HepG2 (cell line): ENCODE measurements at regions not wholly inside any gene's neighbourhood (a gene's known extent, or its start where the extent isn't known, plus 50 kb on each side); places are given as distances from the start of the nearest gene placed in this dataset.

Source experiments
- ATAC-seq: fragments of 200-7000 bp; cut with Tn5 transposase; 3 replicates; pipeline ENCODE4 v1.9.1; 2020; ENCODE audit warnings: mild to moderate bottlenecking, moderate library complexity
- BruUV-seq: library from RNA; stranded (reverse); fragments of 400-500 nt; replicated peaks from 2 replicates; lab custom pipeline; 2021; lab: Mats Ljungman, UMichigan
- CTCF ChIA-PET: fragments of 300-600 bp; formaldehyde crosslinking; extraction: SDS; loops from one replicate; lab custom pipeline; 2021; ENCODE audit warnings: low total read pairs, inconsistent platforms, low intra/inter-chr PET ratio; lab: Yijun Ruan, JAX
- POLR2A ChIA-PET: fragments of 350-600 bp; sonication (Branson Sonifier 250); formaldehyde crosslinking; loops from one replicate; lab custom pipeline; 2020; ENCODE audit warnings: antibody characterized with exemption, inconsistent platforms; lab: Yijun Ruan, JAX
- DNase-seq: peaks from one replicate; pipeline ENCODE4 v3.0.0-alpha.2; 2015; ENCODE audit warnings: low spot score
- FAIRE-seq: peaks from 3 replicates; lab custom pipeline; 2011; peaks lifted over from hg19 to GRCh38; lab: Jason Lieb, UNC
- H2AFZ ChIP-seq: one replicate; pipeline ENCODE4 v1.6.1; 2011; ENCODE audit warnings: low read length, inconsistent platforms
- H3K27ac ChIP-seq: fragments of 300-600 bp; 3 replicates; pipeline ENCODE4 v1.8.0; 2011; ENCODE audit warnings: mixed run types, mild to moderate bottlenecking, mixed read lengths, low read length, inconsistent platforms; ENCODE audit not compliant: insufficient read depth; ENCODE audit errors: extremely low read length
- H3K27me3 ChIP-seq, 2 experiments: fragments of 200-600 bp in 1 of 2; 2 replicates in 1 of 2; 3 replicates in 1 of 2; pipeline versions ENCODE4 v1.6.0 to v1.8.0; 2011; ENCODE audit warnings: low read length in 2 of 2, mild to moderate bottlenecking in 2 of 2, moderate library complexity in 2 of 2, inconsistent platforms in 1 of 2; ENCODE audit not compliant: insufficient read depth in 2 of 2, control insufficient read depth in 1 of 2
- H3K36me3 ChIP-seq, 2 experiments: fragments of 200-600 bp in 1 of 2; replicated peaks in 1 of 2; 2 replicates in 1 of 2; 3 replicates in 1 of 2; pipeline versions ENCODE4 v1.5.1 to v1.8.0; 2011; ENCODE audit warnings: low read length in 2 of 2, inconsistent platforms in 1 of 2; ENCODE audit not compliant: insufficient read depth in 2 of 2, control insufficient read depth in 1 of 2
- H3K4me1 ChIP-seq: 2 replicates; pipeline ENCODE4 v1.5.1; 2012; ENCODE audit warnings: low read length, inconsistent platforms; ENCODE audit not compliant: insufficient read depth
- H3K4me2 ChIP-seq: 2 replicates; pipeline ENCODE4 v1.6.0; 2011; ENCODE audit warnings: low read depth, low read length, inconsistent platforms
- H3K4me3 ChIP-seq, 3 experiments: fragments of 200-600 bp in 1 of 3; sonication (generic), shearing (Covaris generic) in 1 of 3; replicated peaks in 1 of 3; 2 replicates each; pipeline ENCODE4 v1.5.1; 2011 to 2016; ENCODE audit warnings: low read length in 3 of 3, inconsistent platforms in 2 of 3, low read depth in 2 of 3, mild to moderate bottlenecking in 2 of 3, control low read depth in 1 of 3, mixed read lengths in 1 of 3; ENCODE audit not compliant: insufficient read depth in 1 of 3
- H3K79me2 ChIP-seq: one replicate; pipeline ENCODE4 v1.6.1; 2011; ENCODE audit warnings: low read length, inconsistent platforms; ENCODE audit not compliant: insufficient read depth
- H3K9ac ChIP-seq: 2 replicates; pipeline ENCODE4 v1.6.0; 2011; ENCODE audit warnings: mild to moderate bottlenecking, low read depth, low read length, inconsistent platforms; ENCODE audit not compliant: insufficient read depth
- H3K9me3 ChIP-seq: 2 replicates; pipeline ENCODE4 v1.5.1; 2012; ENCODE audit warnings: mild to moderate bottlenecking, low read length
- H4K20me1 ChIP-seq: 2 replicates; pipeline ENCODE4 v1.6.0; 2011; ENCODE audit warnings: inconsistent platforms, mild to moderate bottlenecking, low read length, moderate library complexity; ENCODE audit not compliant: insufficient read depth
- MYPOP ChIP-seq: sonication (generic); formaldehyde crosslinking; IDR thresholded peaks from 2 replicates; pipeline ENCODE4 v1.8.1; 2023; ENCODE audit warnings: mild to moderate bottlenecking, moderate library complexity, missing genetic modification reagents
- MZF1 ChIP-seq: sonication (generic); formaldehyde crosslinking; IDR thresholded peaks from 2 replicates; pipeline ENCODE4 v1.8.1; 2023; ENCODE audit warnings: mild to moderate bottlenecking, missing genetic modification reagents, borderline replicate concordance
- POLR2G ChIP-seq: fragments of 200-400 bp; formaldehyde crosslinking; IDR thresholded peaks from 2 replicates; pipeline ENCODE4 v1.6.1; 2018; ENCODE audit warnings: mild to moderate bottlenecking, low read depth, low read length, moderate library complexity
- RBM22 ChIP-seq: fragments of 200-400 bp; formaldehyde crosslinking; optimal IDR thresholded peaks from 2 replicates; pipeline ENCODE3; 2017; ENCODE audit warnings: mild to moderate bottlenecking, low read length, moderate library complexity
- REST ChIP-seq, 2 experiments: IDR thresholded peaks; 2 replicates each; pipeline ENCODE4 v1.6.1; 2011 to 2012; ENCODE audit warnings: low read length in 2 of 2, borderline replicate concordance in 1 of 2, low read depth in 1 of 2, mild to moderate bottlenecking in 1 of 2, moderate library complexity in 1 of 2
- ZFP91 ChIP-seq: sonication (generic); formaldehyde crosslinking; IDR thresholded peaks from 2 replicates; pipeline ENCODE4 v1.9.0; 2022; ENCODE audit warnings: missing genetic modification reagents, mild to moderate bottlenecking, borderline replicate concordance
- ZNF296 ChIP-seq: sonication (generic); formaldehyde crosslinking; conservative IDR thresholded peaks from 2 replicates; pipeline ENCODE4 v1.5.0; 2020; ENCODE audit warnings: mild to moderate bottlenecking, missing genetic modification reagents
- WGBS: methylation state at CpG from one replicate; pipeline ENCODE4 v1.1.6; 2017; ENCODE audit warnings: low lambda C conversion rate; 5-methylcytosine and 5-hydroxymethylcytosine counted together
- in situ Hi-C: cut with HindIII; loops from 2 replicates; pipeline ENCODE4 v1.10.0; 2017; ENCODE audit warnings: low pct_unique_long_range_greater_than_20kb; ENCODE audit not compliant: extremely low pct_ligation_motif_present
- intact Hi-C: fragments of 100-400 bp; cut with micrococcal nuclease; formaldehyde crosslinking; loops from one replicate; pipeline ENCODE4 v1.10.0; 2022; ENCODE audit not compliant: unreplicated experiment

GRCh38 chr20:40262219-40262618 lies 426.8 kb downstream of the MAFB start:
- CTCF ChIA-PET, result no interaction called here
- Histone ChIP-seq H2AFZ (no peak overlapping the region), H4K20me1 (no peaks in the 10 kb centered on the region), H3K4me1 (no peaks in the 10 kb centered on the region), H3K9ac (no peak overlapping the region), H3K4me2 (no peak overlapping the region), H3K4me3 (no peak overlapping the region), H3K79me2 (no peaks in the 10 kb centered on the region), H3K36me3 (no peaks in the 10 kb centered on the region), H3K27ac (no peak overlapping the region), H3K27me3 (no peaks in the 10 kb centered on the region), H3K9me3 (no peaks in the 10 kb centered on the region)
- BruUV-seq, result no TSS peak
- FAIRE-seq (no peak), DNase-seq (no peak), ATAC-seq (no peak)
- in situ Hi-C loops, result loop anchor here (5.0 kb wide), 1 partner anchor 430 kb away; no protein-coding TSS in a partner anchor
- POLR2A ChIA-PET, result no interaction called here
- 18% methylated on average over 2 of the region's 2 CpGs for WGBS
- TF ChIP-seq MYPOP (CRISPR knock-in tag) (no peak), REST (IDR thresholded peaks at IDR 0.05; ENCODE audit: borderline replicate concordance in 1 of 2, low read depth in 1 of 2, low read length in 2 of 2) (no peak), RBM22 (no peak), ZFP91 (CRISPR knock-in tag) (no peak), MZF1 (CRISPR knock-in tag) (no peak), ZNF296 (CRISPR knock-in tag) (no peak), POLR2G (no peak)
- intact Hi-C loops, result no loop called here
